HG03442 (cell line): ENCODE measurements at regions not wholly inside any gene's neighbourhood (a gene's known extent, or its start where the extent isn't known, plus 50 kb on each side); places are given as distances from the start of the nearest gene placed in this dataset.

Source experiments
- ATAC-seq: cut with Tn5 transposase; IDR thresholded peaks from one replicate; pipeline ENCODE4 v1.9.1; 2021; ENCODE audit warnings: mild to moderate bottlenecking, moderate library complexity; ENCODE audit not compliant: unreplicated experiment

DNA sequence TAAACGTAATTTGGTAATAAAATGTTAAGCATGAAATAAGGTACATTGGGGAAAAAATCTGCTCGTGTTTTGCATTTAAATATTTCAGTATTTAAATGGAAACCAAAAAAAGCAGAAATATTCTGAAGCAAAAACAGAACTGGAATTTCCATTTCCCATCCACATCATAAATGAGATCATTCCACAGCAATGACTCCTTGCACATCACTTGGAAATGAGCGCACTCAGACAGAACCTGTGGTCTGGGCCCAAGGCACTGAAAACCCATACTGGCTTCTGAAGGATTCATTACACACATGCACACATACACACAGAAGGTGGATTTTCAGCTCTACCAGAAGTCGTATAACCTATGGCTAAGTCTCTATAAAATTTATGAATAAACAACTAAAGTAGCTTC, 174.8 kb downstream of the IBTK start:
- ATAC-seq = no peak

DNA sequence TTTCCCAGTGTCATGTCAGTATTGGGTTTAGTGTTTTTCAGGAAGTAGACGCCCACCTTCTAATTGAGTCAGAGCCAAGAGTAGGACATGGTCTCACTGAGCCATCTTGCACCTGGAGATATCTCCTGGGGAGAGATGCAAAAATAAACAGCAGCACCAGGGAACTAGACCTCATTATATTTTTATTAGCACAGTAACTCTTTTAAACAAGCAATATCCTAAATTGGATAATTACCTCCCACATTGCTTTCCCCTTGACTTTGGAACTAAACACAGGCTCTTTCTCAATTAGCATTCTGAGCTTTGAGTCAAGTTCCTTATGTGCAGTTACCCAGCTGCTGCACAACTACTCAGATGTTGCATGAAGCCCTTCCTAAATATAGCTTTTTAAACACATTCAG, 175.4 kb downstream of the IBTK start:
- ATAC-seq = no peak

DNA sequence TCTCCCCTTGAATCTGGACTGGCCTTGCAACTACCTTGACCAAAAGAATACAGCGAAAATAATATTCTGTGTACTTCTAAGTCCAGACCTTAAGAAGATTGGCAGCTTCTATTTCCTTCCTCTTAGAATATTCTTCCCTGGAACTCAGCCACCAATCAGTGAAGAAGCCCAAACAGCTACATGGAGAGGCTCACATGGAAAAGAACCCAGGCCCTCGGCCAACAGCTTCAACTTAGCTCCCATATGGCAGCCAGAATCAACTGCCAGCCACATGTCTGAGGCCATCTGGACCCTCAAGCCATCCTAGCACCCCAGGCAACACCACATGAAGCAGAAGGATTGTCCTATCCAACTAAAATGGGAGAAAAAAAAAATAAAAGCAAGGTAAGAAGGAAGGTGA, 178.8 kb downstream of the IBTK start:
- ATAC-seq = no peak

DNA sequence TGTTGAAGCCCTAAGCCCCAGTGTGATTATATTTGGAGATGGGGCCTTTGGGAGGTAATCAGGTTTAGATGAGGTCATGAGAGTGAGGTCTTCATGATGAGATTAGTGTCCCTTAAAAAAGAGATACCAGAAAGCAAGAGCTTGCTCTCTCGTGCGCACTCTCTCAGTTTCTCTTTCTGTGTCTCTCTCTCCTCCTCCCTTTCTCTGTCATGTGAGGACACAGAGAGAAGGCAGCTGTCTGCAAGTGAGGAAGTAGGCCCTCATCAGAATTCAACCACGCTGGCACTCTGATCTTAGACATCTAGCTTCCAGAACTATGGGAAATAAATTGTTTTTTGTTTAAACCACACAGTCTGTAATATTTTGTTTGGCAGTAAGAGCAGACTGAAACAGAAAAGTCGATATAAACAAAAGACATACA, 180.5 kb downstream of the IBTK start:
- ATAC-seq = peak; percentile 100

DNA sequence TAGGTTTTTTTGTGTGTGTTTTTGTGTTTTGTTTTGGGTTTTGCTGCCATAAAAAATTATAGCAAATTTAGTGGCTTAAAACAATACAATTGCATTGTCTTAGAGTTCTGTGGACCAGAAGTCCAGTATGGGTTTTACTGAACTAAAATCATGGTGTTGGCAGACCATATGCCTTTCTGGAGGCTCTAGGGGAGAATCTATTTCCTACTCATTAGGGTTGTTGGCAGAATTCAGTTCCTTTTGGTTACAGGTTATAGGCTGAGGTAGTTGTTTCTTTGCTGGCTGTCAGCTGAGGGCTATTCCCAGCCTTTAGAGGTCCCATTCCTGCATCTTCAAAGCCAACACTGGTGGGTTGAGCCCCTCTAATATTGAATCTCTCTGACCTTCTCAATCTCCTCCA, 181.3 kb downstream of the IBTK start:
- ATAC-seq = no peak

DNA sequence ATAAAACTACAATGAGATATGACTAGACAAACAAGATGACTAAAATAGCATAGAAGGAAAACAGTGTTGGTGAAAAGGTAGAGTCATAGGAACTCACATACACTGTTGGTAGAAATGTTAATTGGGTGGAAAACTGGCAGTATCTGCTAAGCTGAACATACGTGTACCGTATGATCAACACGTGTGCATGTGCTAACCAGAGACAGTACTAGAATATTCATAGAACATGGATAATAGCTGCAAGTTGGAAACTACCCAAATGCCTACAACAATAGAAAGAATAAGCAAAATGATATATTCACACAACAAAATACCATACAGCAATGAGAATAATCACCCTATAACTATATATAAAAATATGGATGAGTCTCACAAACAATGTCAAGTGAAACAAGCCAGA, 184.0 kb downstream of the IBTK start:
- no peak for ATAC-seq

DNA sequence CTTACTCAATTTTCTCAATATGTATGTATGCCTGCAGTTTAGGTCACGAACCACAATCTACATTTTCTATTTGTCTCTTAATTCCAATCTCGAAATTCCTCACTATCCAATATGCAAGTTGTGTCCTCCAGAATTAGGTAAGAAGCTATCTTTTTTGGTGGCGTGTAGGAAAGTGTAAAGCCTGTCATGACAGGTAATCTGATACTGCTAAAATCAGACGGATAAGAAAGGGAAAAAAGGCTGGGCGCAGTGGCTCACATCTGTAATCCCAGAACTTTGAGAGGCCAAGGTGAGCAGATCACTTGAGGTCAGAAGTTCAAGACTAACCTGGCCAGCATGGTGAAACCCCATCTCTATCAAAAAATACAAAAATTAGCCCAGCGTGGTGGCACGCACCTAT, 185.3 kb downstream of the IBTK start:
- no peak for ATAC-seq

DNA sequence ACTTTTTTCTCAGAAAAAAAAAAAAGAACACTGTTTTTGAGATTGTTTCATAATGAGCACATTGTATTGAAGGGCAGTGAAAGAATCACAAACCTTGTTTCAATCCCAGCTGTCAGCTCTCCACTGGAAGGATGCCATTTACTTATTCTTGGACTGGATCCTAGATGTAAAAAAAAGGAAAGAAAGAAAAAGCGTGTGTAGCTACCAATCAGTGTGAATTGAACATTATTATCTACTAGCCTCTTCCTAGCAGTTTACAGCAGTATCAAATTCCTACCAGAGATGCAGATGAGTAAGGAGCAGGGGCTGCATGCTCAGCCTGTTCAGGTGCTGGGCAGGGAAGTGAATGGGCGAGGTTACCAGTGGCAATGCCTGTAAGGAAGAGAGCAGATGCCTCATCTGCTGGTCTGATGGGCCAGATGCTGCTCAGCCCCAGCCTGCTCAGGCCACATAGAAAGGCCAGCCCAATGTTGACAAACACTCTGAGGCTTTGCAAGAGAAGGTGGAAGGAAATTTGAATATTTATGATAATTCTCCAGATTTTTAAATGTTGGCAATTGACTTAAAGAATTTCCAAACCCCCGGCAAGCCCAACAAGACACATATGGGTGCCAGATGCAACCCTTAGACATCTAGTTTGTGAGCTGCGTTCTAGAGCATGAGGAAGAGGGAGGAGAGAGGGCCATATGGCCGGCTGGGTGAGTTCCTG, 189.5 kb downstream of the IBTK start:
- ATAC-seq = no peak

DNA sequence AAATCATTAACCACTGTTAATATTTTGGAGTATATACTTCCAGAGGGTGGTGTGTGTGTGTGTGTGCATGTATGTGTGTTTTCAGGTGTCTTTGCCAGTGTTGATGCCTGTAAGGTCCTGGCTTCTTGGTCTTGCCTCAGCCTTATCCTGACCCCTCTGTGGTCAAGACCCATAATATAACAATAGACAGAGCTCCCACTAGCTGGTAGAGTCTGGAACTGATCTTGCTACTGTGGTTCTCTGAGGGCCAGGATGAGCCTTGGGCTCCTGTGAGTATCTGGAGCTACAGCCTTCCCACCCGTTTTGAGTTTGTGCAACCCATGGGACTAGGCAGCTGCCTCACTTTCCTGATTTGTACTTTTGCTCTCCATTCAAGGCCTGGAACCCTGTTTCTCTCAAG, 191.0 kb downstream of the IBTK start:
- no peak for ATAC-seq

DNA sequence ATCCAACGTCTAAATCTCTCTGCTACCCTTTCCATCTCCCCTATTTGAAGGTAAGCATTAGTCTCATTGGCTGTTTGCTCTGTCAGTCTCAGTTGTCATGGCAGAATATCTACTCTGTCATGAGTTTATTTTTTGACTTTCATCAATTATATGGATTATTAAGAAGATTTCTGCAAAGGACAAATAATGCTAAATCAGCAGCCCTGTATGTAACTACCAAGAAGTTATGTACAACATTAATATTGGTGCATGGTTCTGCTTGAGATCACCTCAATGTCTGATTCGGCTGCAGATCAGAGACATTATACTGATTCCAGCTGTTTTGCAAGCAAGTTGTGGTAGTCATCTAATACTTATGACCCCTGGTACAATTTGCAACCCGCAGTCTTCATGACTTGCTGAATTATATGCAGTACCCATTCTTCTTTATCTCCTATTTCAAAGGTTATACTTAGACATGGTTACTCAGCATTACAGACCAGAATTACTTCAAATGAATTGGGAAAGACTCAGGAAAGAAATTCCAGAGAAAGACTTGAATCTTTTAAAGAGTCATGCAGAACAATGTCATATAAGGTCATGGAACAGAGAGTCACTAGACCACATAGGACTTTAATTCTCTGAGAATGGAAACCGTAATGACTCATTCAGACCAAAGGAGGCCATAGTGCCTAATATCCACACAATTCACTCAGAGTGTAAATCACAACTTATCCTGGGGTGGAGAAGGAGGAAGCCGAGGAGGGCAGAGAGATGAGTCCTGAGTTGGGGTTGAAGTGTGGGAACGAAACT, 201.4 kb downstream of the IBTK start:
- ATAC-seq = no peak

DNA sequence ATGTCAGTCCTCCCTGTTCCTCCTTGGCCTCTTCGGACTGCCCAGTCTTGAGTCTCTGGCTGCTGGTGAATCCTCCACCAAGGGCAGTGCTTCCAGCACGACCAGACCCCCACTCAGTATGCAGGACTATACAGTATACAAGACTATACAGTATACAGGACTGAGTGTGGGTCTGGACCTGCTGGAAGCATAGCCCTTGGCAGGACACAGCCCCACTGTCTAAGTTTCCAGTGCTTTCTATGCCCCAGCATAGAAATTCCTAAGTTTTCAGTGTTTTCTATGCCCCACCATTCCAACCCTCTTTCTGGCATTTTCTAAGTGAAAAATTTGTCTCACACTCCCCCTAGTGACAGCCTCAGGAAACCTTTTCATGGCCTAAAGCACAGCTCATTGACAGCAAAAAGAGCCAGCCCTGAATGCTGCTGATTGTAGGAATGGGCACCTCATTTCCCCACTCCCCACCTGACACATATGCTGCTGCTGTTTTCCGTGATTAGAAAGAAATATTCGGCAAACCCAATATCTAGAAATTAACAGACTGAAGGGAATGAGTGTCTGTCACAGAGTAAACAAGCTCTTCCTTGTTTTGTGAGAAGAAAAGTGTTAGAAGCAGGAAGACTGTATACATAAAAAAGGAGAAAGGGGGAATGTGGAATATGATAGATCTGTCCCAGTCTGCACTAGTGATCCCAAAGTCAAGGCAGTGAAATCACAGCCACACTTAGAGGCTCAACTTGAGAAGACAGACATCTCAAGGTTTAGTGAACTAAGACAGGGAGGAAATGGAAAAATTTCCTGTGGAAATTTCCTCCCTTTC, 206.9 kb downstream of the IBTK start:
- ATAC-seq = peak; percentile 86

DNA sequence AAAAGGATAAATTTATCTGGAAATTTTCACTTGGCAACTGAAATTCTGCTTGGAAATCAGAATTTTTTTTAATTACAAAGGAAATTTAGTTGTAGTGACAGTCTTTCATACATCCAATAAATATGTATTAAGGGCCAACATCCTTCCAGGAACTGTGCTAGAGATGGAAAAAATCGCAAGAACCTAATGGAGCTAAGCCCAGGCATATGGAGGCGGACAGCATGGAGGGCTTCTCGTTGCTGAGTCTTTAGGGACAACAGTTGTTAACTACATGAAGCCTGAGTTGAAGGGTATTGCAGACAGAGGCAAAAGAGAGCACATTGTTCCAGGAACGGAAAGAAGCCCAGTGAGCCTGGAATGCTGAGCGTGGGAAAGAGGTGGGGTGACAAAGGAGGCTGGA, 208.9 kb downstream of the IBTK start:
- no peak for ATAC-seq

DNA sequence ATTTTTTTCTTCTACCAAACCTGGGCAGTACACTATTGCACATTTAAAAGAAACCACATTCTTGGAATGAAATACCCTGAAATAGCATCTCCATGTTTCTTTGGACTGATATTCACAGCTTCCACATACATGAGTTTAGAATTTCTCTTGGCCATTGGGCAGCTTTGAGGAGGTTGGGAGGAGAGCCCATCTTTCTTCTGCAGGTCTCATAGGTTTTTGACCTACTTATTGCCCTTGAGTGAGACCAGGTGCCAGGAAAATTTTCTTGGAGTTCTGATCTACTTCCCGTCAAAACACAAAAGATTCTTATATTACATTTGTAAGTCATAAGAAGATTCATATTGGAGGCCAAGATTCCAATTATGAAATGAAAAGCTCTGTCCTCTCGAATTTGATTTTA, 212.0 kb downstream of the IBTK start:
- no peak for ATAC-seq

DNA sequence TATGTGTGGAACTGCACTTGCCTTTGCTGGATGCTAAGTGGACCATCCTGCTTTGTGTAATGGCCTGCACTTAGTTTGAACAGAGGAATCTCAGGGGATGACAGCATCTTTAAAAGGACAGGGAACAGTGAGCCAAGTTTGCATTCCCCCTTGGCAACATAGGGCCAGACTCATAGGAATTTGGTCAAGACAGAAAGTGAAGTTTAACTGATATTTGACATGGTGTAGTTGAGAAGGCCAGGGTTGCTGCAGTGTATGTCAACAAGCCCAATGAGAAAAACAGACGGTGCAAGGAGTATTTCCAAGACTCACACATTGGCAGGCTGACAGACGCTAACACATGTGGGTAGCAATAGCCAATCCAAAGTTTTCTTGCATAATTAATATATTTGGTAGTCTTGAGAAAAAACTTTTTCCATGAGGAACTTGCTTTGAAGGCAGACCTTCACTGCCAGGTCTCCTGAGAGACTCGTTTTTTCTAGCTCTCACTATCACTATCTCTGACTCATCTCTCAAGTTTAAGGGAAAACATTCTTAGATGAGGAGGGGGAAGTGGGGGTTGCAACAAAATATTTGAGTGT, 213.8 kb downstream of the IBTK start:
- no peak for ATAC-seq

DNA sequence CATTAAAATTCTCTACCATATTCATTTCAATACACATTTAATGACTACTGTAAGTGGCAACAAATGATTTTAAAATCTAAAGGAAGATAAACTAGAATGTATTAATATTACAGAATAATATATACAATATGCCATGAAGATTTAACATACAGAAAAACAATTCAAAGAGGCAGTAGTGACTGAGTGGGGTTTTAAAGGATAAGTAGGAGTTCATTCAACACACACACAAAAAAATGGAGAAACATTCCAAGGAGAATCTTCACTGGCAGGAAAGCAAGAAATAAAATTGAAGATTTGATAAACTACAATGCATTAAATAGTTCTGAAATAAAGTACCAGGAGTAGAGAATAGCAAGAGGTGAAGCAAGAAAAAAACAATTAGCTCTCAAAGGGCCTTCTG, 215.1 kb downstream of the IBTK start:
- no peak for ATAC-seq

DNA sequence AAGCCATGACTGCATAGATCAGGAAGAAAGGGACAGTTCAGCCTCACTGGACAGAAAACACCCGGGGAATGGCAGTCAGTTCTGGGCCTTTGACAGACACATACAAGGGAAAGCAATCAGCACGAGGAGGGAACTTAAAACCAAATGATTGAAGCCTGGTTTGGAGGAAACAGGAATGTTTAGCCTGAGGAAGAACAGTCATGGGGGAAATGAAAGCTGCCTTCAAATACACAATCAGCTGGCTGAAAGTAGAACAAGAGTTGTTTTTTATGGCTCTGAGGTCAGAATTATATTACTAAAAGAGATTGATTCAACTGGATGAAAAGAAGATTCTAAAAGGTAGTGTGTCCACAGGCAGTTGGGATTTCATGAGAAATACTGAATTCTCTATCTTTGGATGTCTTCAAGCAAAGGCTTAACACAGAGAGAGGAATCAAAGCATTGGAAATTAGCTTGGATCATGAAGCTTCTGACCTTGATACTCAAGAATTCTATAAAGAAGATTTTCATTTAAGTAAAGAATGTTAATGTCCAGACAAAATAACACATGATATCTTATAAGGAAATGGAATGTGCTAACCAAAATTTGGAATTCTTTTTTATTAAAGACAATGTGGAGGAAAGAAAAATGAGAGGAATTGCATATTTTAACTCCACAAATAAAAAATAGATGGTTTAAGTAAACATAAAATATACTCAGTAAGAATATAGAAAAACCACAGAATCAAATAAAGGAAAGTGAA, 216.6 kb downstream of the IBTK start:
- ATAC-seq = no peak

DNA sequence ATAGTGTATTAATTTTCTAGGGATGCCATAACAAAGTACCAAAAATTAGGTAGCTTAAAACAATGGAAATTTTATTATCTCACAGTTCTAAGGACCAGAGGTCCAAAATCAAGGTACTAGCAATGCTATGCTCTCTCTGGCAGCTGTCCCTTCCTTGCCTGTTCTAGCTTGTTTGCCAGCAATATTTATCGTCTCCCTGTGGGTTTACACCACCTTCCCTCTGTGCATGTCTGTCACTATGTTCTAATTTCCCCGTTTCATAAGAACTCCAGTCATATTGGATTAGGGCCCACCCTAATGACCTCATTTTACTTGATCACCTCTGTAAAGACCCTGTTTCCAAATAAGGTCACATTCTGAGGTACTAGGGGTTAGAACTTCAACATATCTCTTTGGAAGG, 217.2 kb downstream of the IBTK start:
- no peak for ATAC-seq

DNA sequence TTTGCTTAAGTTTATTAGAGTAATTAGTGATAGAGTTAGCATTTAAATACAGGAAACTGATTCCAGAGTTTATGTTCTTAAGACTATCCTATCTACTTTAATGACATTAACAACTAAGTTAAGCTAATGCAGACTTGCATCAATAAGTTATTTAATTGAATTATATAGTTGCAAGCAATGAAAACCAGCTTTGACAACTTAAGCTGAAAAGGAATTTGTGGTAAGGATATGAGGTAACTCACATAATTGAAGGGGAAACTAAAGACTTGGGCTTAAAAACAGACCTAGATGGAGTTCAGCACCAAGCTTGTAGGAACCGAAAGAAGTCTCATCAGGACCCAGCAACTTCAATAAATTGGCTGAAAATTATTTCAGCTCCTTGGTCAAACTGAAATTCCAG, 222.3 kb downstream of the IBTK start:
- no peak for ATAC-seq

DNA sequence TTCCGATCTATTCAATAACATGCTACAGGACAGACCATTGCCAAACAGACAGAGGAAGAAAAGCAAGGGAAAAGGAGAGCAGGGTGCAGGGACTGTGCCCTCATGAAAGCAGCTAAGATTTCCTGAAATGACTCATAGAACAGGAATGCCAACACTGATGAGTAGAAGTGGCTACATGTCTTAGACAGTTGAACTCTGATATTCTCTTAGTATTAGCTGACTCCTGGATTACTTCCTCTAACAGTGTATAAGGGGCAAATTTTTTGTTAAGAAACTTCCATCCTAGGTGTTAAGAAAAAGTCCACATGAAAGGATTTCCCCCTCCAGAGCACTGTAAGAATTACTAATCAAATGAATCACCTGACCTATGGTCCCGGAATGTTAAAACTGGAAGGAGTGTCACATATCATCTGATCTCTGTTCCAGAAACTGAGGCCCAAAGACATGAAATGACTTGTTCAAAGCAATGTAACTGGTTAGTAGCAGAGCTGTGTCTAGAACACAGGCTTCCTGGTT, 224.9 kb downstream of the IBTK start:
- no peak for ATAC-seq

DNA sequence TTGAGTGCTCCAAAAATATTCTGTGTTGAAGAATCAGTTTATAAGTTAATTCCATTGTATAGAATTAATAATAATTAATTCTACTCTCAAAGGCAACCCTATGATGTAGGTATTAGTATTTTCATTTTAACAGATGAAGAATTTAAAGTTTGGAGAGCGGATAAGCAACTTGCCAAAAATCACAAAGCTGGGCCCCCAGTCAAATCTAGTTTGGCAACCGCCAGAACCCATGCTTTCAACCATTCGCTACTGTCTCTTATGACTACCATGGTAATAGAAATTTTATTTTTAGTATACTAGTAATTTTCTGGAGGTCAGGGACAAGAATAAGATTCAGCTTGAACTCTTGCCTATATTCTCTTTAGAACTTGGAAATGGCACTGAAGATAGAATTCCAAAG, 229.8 kb downstream of the IBTK start:
- no peak for ATAC-seq

DNA sequence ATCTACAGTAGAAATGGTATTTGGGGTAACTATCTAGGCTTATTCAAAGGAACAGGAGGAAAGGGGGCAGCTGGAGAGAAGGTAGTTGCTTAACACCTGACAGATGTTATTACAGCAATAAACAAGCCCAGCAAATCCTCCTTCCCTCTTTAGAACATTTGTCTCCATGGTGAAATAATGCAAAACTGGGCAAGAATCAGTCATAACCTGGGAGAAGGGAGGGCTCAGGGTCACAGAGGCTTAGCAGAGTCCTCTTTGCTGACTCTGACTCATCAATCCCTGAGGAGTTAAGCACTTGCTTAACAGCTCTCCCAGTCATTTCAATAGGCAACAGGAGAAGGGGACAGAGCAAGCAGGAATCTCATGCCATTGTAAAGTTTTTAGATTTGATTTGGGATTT, 230.3 kb downstream of the IBTK start:
- no peak for ATAC-seq
